Loucy (cell line): ENCODE measurements at regions not wholly inside any gene's neighbourhood (a gene's known extent, or its start where the extent isn't known, plus 50 kb on each side); places are given as distances from the start of the nearest gene placed in this dataset.

ENCODE experiments used
- EZH2phosphoT487 ChIP-seq: fragments of 200-600 bp; IDR thresholded peaks from 2 replicates; pipeline ENCODE4 v1.6.1; 2018; ENCODE audit warnings: antibody characterized with exemption, mild to moderate bottlenecking, moderate library complexity, borderline replicate concordance
- TF ChIP-seq, protein P1 (sequence below): fragments of 200-600 bp; sonication (generic); conservative IDR thresholded peaks from 2 replicates; pipeline ENCODE4 v1.5.1; 2014; ENCODE audit warnings: mild to moderate bottlenecking, antibody characterized with exemption, low read length

DNA sequence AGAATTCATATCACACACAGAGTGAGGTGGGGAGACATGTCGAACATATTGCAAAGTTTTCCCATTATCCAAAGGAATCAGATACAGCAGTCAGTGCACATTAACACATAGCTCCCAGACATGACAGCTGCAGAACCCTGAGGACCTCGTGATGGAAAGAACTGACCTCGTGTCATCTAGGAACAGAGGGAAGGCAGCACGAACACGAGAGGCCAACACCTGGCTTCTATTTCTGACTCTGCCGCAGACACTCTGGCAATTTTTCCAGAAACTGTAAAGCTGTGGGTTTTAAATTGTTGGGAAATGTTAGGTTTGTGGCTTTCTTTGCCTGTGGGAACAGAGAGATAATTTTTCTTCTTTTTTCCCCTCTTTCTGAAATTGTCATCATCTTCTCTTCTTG, 315.0 kb upstream of the PIK3R1 start:
- TF ChIP-seq, protein P1, sequence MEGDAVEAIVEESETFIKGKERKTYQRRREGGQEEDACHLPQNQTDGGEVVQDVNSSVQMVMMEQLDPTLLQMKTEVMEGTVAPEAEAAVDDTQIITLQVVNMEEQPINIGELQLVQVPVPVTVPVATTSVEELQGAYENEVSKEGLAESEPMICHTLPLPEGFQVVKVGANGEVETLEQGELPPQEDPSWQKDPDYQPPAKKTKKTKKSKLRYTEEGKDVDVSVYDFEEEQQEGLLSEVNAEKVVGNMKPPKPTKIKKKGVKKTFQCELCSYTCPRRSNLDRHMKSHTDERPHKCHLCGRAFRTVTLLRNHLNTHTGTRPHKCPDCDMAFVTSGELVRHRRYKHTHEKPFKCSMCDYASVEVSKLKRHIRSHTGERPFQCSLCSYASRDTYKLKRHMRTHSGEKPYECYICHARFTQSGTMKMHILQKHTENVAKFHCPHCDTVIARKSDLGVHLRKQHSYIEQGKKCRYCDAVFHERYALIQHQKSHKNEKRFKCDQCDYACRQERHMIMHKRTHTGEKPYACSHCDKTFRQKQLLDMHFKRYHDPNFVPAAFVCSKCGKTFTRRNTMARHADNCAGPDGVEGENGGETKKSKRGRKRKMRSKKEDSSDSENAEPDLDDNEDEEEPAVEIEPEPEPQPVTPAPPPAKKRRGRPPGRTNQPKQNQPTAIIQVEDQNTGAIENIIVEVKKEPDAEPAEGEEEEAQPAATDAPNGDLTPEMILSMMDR = no peak
- no peak for TF ChIP-seq EZH2phosphoT487
